ENCODE measurements at regions not wholly inside any gene's neighbourhood (a gene's known extent, or its start where the extent isn't known, plus 50 kb on each side); places are given as distances from the start of the nearest gene placed in this dataset.
"Not testable (repeated sequence)": the region's sequence is repeated elsewhere in the genome, so short reads cannot be mapped to it uniquely, and the experiment has no call there.

GRCh38 chr2:189312643-189313042 is 128.6 kb upstream of the WDR75 start:
- no peak for DNase-seq

GRCh38 chr2:189318761-189319160 is 122.5 kb upstream of the WDR75 start:
- no peak for DNase-seq

- DNase-seq: not testable (repeated sequence)
These were observed 121.8 kb upstream of the WDR75 start for GRCh38 chr2:189319424-189319823.

GRCh38 chr2:189327879-189328847 is 113.1 kb upstream of the WDR75 start:
- DNase-seq: no peak

GRCh38 chr2:189328848-189329245 is 112.4 kb upstream of the WDR75 start:
- DNase-seq: no peak

- no peak for DNase-seq
These were observed 104.8 kb upstream of the WDR75 start for GRCh38 chr2:189336276-189336975.

- DNase-seq: no peak
These were observed 103.6 kb upstream of the WDR75 start for GRCh38 chr2:189337656-189338055.

- DNase-seq: no peak
These were observed 103.2 kb upstream of the WDR75 start for GRCh38 chr2:189338115-189338514.

- no peak for DNase-seq
These were observed 100.2 kb upstream of the WDR75 start for GRCh38 chr2:189341077-189341476.

GRCh38 chr2:189344043-189344442 is 97.2 kb upstream of the WDR75 start:
- no peak for DNase-seq

GRCh38 chr2:189347540-189347939 is 93.7 kb upstream of the WDR75 start:
- no peak for DNase-seq

GRCh38 chr2:189348369-189348768 is 92.9 kb upstream of the WDR75 start:
- no peak for DNase-seq

GRCh38 chr2:189350540-189351209 is 90.6 kb upstream of the WDR75 start:
- no peak for DNase-seq

GRCh38 chr2:189351933-189352332 is 89.3 kb upstream of the WDR75 start:
- not testable (repeated sequence) for DNase-seq

GRCh38 chr2:189357375-189357774 is 83.9 kb upstream of the WDR75 start:
- DNase-seq: not testable (repeated sequence)

- DNase-seq: no peak
These were observed 80.4 kb upstream of the WDR75 start for GRCh38 chr2:189360861-189361260.

GRCh38 chr2:189362283-189362682 is 79.0 kb upstream of the WDR75 start:
- DNase-seq: no peak

GRCh38 chr2:189363559-189363958 is 77.7 kb upstream of the WDR75 start:
- peak; percentile 51 to 62 for DNase-seq

GRCh38 chr2:189364607-189365006 is 76.7 kb upstream of the WDR75 start:
- DNase-seq: no peak

- DNase-seq: no peak
These were observed 74.9 kb upstream of the WDR75 start for GRCh38 chr2:189366349-189366748.

GRCh38 chr2:189367343-189367742 is 73.9 kb upstream of the WDR75 start:
- DNase-seq: no peak

GRCh38 chr2:189369566-189369965 is 71.7 kb upstream of the WDR75 start:
- DNase-seq: no peak

GRCh38 chr2:189370719-189371118 is 70.6 kb upstream of the WDR75 start:
- no peak for DNase-seq
